ENCODE measurements at regions not wholly inside any gene's neighbourhood (a gene's known extent, or its start where the extent isn't known, plus 50 kb on each side); places are given as distances from the start of the nearest gene placed in this dataset.

DNA sequence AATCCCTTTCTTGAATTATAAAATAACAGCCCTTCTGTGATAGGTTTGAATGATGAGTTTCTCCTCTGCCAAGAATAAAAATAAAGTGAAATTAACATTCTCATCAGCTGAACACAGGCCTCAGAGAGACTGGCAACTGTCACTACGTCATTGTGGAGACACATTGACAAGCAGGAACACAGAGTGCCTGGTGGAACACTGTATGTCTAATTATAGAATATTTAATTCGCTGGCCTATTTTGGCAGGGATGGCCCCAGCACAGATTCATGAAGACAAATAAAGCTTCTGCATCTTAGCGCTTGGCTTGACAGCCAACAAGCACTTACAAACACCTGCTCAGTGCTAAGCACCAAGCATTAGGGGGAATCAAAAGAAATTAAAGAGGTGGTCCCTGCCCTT lies 52.0 kb upstream of the SMYD2 start:
- intact Hi-C loops (cut with DNase I; ENCODE audit: low total_unique reads) = no loop called here
- Histone ChIP-seq H3K36me3 (ENCODE audit: low read depth, missing control alignments) (no peaks in the 10 kb centered on the region), H3K4me1 (peaks cover 9% of the 10 kb centered on the region), H3K27ac (no peak overlapping the region), H3K4me3 (no peak overlapping the region), H3K27me3 (no peaks in the 10 kb centered on the region), H3K9me3 (no peaks in the 10 kb centered on the region)
- 63 to 69% methylated on average over 3 of the region's 3 CpGs for WGBS, 2 donors
- TF ChIP-seq, protein P1, sequence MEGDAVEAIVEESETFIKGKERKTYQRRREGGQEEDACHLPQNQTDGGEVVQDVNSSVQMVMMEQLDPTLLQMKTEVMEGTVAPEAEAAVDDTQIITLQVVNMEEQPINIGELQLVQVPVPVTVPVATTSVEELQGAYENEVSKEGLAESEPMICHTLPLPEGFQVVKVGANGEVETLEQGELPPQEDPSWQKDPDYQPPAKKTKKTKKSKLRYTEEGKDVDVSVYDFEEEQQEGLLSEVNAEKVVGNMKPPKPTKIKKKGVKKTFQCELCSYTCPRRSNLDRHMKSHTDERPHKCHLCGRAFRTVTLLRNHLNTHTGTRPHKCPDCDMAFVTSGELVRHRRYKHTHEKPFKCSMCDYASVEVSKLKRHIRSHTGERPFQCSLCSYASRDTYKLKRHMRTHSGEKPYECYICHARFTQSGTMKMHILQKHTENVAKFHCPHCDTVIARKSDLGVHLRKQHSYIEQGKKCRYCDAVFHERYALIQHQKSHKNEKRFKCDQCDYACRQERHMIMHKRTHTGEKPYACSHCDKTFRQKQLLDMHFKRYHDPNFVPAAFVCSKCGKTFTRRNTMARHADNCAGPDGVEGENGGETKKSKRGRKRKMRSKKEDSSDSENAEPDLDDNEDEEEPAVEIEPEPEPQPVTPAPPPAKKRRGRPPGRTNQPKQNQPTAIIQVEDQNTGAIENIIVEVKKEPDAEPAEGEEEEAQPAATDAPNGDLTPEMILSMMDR (IDR thresholded peaks at IDR 0.05) = no peak
- TF ChIP-seq POLR2A (IDR thresholded peaks at IDR 0.05) = no peak
- peak; percentile 20 for DNase-seq

DNA sequence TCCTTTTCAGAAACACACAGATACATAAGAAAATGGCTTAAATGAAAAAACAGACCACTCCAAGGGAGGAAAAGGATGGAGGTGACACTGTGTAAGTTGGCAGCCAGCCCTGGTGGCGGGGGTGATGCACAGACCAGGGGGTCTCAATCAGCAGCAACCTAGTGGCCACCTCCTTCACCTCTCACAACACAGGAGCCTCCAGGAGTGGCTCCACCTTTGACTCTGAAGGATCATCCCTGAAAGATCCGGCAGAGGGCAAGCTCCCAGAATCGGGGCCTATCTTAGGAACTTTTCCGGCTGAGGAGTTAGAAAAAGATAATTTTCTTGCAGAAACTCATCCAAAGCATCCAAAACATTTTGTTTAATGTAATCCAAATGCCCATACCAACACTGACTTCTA lies 51.2 kb upstream of the SMYD2 start:
- Histone ChIP-seq H3K27ac (no peak overlapping the region), H3K36me3 (ENCODE audit: low read depth, missing control alignments) (no peaks in the 10 kb centered on the region), H3K4me1 (peaks cover 5% of the 10 kb centered on the region), H3K9me3 (no peaks in the 10 kb centered on the region), H3K4me3 (no peak overlapping the region), H3K27me3 (no peaks in the 10 kb centered on the region)
- TF ChIP-seq, protein P1 (IDR thresholded peaks at IDR 0.05) = no peak
- 85 to 89% methylated on average over 4 of the region's 4 CpGs for WGBS, 2 donors
- intact Hi-C loops (cut with DNase I; ENCODE audit: low total_unique reads) = no loop called here
- no peak for DNase-seq
